ENCODE measurements at regions not wholly inside any gene's neighbourhood (a gene's known extent, or its start where the extent isn't known, plus 50 kb on each side); places are given as distances from the start of the nearest gene placed in this dataset.

DNA sequence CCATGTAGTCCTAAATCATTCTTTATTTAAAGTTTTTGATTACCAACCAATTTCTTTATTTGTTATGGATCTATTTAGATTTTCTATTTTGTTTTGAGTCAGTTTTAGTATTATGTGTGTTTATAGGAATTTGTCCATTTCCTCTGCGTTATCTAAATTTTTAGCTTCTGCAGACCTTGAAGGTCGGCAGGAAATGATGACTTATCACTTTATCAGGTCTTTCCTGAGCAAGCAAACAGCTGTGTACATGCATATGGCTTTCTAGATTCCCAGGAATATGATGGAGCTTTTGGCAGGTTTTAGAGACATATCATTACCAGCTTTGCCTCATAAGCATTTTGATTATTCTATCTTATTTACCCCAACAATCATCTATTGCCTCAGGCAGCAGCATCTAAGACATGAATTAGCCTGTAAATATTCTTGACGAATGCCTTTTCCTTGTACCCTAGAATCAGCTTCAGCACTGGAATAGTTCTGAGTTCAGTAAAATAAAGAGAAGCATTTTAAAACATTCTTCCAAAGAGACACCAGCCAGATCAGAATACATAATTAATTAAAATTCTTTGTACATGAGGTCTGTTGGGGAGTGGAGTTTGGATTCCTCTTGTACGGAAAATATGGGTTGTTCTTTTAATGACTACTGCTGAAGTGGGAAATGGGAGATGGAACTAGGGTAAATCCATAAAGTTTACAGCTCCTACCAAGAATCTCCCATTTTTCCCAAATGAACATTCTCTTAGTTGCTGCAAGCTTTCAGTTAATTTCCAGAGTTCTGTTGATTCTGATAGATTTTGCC is 408.8 kb upstream of the SEMA3C start:
- no peak overlapping the region for H3K27ac ChIP-seq (ENCODE audit: low read depth, low read length)
- no peaks in the 10 kb centered on the region for H3K27me3 ChIP-seq (ENCODE audit: control insufficient read depth, insufficient read depth, low read length)
- no peaks in the 10 kb centered on the region for H3K36me3 ChIP-seq (ENCODE audit: control insufficient read depth, insufficient read depth, low read length)
- no peaks in the 10 kb centered on the region for H3K4me1 ChIP-seq (ENCODE audit: control insufficient read depth, insufficient read depth, low read length)
- H3K9me3 ChIP-seq (ENCODE audit: control insufficient read depth, insufficient read depth, low read depth, low read length), result no peaks in the 10 kb centered on the region
- no peak overlapping the region for H3K4me3 ChIP-seq (ENCODE audit: low read depth, low read length)
- no peak overlapping the region for H3K9ac ChIP-seq (ENCODE audit: low read length)

DNA sequence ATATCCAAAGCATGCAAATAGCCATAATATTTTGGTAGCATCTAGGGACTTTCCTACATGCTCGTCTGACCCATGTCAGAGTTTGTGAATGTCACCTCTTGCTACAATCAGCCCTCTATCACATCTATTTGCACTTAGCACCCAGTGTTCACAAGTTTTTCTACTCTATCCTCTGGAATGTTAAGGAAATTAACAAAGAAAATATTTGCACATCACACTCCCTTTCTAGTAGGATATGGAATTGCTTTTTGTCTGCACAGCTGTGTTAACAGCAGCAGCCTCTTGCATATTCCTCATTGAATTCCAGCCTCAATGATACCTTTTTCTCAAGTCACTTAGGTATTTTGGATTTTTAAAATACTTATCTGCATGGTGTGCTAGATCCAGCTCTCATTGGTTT is 403.1 kb upstream of the SEMA3C start:
- no peak overlapping the region for H3K9ac ChIP-seq (ENCODE audit: low read length)
- no peaks in the 10 kb centered on the region for H3K4me1 ChIP-seq (ENCODE audit: control insufficient read depth, insufficient read depth, low read length)
- H3K27ac ChIP-seq (ENCODE audit: low read depth, low read length), result no peak overlapping the region
- H3K36me3 ChIP-seq (ENCODE audit: control insufficient read depth, insufficient read depth, low read length), result no peaks in the 10 kb centered on the region
- no peak overlapping the region for H3K4me3 ChIP-seq (ENCODE audit: low read depth, low read length)
- no peaks in the 10 kb centered on the region for H3K27me3 ChIP-seq (ENCODE audit: control insufficient read depth, insufficient read depth, low read length)
- H3K9me3 ChIP-seq (ENCODE audit: control insufficient read depth, insufficient read depth, low read depth, low read length), result no peaks in the 10 kb centered on the region

DNA sequence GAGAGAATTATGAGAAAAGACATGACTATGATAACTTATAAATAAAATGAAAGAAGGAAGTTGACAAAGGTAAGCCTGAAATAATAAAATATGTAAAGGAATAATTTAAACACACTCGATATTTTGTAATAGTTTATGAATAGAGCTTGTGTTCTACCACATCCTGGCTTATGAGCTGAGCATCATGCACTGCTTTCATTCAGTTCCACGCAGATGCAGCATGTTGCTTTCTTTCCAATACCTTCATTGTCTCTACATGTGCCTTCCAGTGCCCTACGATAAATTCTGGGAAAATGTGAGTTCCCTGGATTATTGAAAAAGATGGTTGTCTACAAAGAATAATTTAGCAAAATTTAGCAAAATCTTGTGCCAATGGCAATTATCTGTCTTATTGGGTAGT is 398.9 kb upstream of the SEMA3C start:
- Histone ChIP-seq H3K4me3 (ENCODE audit: low read depth, low read length) (no peak overlapping the region), H3K36me3 (ENCODE audit: control insufficient read depth, insufficient read depth, low read length) (no peaks in the 10 kb centered on the region), H3K27ac (ENCODE audit: low read depth, low read length) (no peak overlapping the region), H3K9ac (ENCODE audit: low read length) (no peak overlapping the region), H3K9me3 (ENCODE audit: control insufficient read depth, insufficient read depth, low read depth, low read length) (no peaks in the 10 kb centered on the region), H3K4me1 (ENCODE audit: control insufficient read depth, insufficient read depth, low read length) (no peaks in the 10 kb centered on the region), H3K27me3 (ENCODE audit: control insufficient read depth, insufficient read depth, low read length) (no peaks in the 10 kb centered on the region)

DNA sequence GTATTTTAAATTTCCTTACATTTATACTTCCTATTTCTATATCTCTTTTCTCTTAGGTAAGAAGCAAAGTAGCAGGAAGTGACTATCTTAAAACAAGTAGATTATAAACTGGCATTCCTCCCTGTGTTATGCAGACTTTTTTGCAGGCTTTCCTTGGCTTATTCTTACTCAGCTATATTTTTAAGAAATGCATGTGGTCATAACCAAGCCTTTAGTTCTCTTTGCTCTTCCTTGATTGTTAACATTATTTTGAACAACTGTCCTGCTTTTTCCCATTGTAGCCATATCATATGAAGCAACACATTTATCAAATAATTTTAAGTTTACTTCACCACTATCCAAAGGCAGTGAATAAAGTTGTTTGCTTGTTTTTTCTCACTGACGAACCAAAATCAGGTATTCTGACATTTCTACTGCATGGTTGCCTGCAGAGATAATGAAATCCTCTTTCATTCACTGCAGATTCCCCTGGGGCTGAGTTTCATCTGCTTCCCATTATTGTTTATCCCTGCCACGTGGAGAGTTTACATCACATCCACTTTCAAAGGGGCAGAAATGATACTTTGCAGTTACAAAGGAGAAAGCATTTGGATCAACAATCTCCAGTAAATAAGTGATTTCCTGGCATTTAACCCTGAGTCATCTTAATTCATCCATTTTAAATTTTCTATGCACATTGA is 389.9 kb upstream of the SEMA3C start:
- Histone ChIP-seq H3K27ac (ENCODE audit: low read depth, low read length) (no peak overlapping the region), H3K27me3 (ENCODE audit: control insufficient read depth, insufficient read depth, low read length) (no peaks in the 10 kb centered on the region), H3K4me3 (ENCODE audit: low read depth, low read length) (no peak overlapping the region), H3K9me3 (ENCODE audit: control insufficient read depth, insufficient read depth, low read depth, low read length) (no peaks in the 10 kb centered on the region), H3K4me1 (ENCODE audit: control insufficient read depth, insufficient read depth, low read length) (no peaks in the 10 kb centered on the region), H3K9ac (ENCODE audit: low read length) (no peak overlapping the region), H3K36me3 (ENCODE audit: control insufficient read depth, insufficient read depth, low read length) (no peaks in the 10 kb centered on the region)

DNA sequence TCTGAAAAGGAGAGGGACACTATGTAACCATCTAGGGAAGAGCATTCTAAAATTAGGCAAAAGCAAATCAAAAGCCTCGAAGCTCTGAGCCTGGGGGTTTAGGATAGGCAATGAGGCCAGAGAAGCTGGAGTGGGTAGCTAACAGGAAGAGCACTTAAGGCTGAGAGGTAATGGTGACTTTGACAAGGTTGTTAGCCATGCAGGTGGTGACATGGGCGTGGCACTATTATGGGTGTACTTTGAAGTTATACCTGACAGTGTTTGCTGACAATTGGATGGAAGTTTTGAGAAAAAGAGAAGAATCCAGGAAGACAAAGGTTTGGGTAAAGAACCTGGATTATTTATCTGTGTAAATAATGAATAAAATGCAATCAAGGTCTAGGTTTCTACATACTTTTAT is 383.0 kb upstream of the SEMA3C start:
- Histone ChIP-seq H3K4me1 (ENCODE audit: control insufficient read depth, insufficient read depth, low read length) (no peaks in the 10 kb centered on the region), H3K27ac (ENCODE audit: low read depth, low read length) (no peak overlapping the region), H3K36me3 (ENCODE audit: control insufficient read depth, insufficient read depth, low read length) (no peaks in the 10 kb centered on the region)

DNA sequence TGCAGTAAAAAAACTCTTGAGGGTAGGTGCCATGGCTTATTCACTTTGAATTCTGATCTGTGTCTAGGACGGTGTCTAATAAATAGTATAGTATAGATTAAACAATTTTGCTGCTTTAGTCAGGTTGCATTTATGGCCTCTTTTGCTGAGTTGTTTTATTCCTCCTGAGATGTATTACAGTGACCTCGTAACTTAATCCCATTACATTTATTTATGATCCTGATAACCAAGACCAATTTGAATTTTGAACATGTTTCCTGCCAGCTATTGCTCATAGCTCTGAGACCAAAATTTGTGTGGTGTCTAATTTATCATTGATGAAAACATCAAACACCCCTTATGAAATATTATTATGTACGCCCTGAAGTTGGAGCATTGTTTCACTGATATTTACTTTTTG is 381.9 kb upstream of the SEMA3C start:
- H3K27me3 ChIP-seq (ENCODE audit: control insufficient read depth, insufficient read depth, low read length), result no peaks in the 10 kb centered on the region
- no peaks in the 10 kb centered on the region for H3K4me1 ChIP-seq (ENCODE audit: control insufficient read depth, insufficient read depth, low read length)
- H3K9me3 ChIP-seq (ENCODE audit: control insufficient read depth, insufficient read depth, low read depth, low read length), result no peaks in the 10 kb centered on the region
- H3K9ac ChIP-seq (ENCODE audit: low read length), result no peak overlapping the region
- H3K36me3 ChIP-seq (ENCODE audit: control insufficient read depth, insufficient read depth, low read length), result no peaks in the 10 kb centered on the region
- H3K4me3 ChIP-seq (ENCODE audit: low read depth, low read length), result no peak overlapping the region
- no peak overlapping the region for H3K27ac ChIP-seq (ENCODE audit: low read depth, low read length)

More for the DNA sequence above, 383.0 kb upstream of the SEMA3C start:
- Histone ChIP-seq H3K9me3 (ENCODE audit: control insufficient read depth, insufficient read depth, low read depth, low read length) (no peaks in the 10 kb centered on the region), H3K9ac (ENCODE audit: low read length) (no peak overlapping the region), H3K27me3 (ENCODE audit: control insufficient read depth, insufficient read depth, low read length) (no peaks in the 10 kb centered on the region), H3K4me3 (ENCODE audit: low read depth, low read length) (no peak overlapping the region)

DNA sequence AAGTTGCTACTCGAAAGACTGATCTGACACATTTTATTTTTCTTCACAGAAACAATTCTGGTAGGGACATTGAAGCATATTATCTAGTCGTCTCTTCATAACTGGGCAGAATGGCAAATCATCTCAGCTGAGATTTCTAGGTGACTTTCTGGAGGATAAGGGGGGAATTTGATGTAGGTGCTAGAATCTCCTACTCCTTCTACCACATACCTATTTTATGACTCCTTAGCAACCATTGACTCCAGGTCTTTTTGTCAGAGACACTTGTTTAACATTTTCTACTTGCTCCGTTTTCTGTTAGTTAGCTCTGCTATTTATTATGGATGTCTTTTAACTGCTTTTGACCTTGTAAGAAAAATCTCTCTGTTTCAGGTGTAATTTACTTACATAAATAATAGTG is 380.9 kb upstream of the SEMA3C start:
- Histone ChIP-seq H3K9me3 (ENCODE audit: control insufficient read depth, insufficient read depth, low read depth, low read length) (no peaks in the 10 kb centered on the region), H3K27ac (ENCODE audit: low read depth, low read length) (no peak overlapping the region), H3K27me3 (ENCODE audit: control insufficient read depth, insufficient read depth, low read length) (no peaks in the 10 kb centered on the region), H3K9ac (ENCODE audit: low read length) (no peak overlapping the region), H3K4me1 (ENCODE audit: control insufficient read depth, insufficient read depth, low read length) (no peaks in the 10 kb centered on the region), H3K4me3 (ENCODE audit: low read depth, low read length) (no peak overlapping the region), H3K36me3 (ENCODE audit: control insufficient read depth, insufficient read depth, low read length) (no peaks in the 10 kb centered on the region)

DNA sequence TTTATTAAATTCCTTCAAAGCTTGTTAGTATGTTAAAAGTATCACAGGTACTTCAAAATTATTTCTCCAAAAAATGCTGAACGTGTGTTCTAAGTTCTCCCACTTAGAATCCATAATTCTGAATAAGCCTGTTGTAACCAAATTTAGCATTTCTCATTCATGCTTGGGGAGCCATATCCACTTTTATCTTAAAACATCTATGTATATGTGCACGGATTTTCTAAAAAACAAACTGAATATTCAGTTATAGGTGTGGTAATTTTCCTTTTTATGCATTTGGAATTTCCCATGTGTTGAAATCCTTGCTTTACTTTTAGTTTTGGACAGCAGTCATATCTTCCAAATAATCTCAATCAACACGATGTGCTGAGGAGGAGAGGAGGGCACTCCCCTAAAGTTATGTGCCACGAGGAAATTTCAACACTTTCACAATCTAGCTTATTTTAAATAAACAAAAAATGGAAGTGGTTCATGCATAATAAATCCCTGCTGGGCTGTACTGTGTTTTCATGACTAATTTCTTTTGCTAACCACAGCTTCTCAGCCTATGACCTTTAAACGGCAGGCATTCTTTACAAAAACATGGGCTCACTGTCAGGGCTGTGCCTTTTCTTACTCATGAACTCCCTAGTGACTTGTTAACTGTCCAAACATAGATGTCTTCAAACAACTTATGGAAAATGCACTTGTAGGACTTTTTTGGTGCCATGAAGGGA is 380.3 kb upstream of the SEMA3C start:
- H3K4me3 ChIP-seq (ENCODE audit: low read depth, low read length), result no peak overlapping the region
- H3K4me1 ChIP-seq (ENCODE audit: control insufficient read depth, insufficient read depth, low read length), result no peaks in the 10 kb centered on the region
- H3K27ac ChIP-seq (ENCODE audit: low read depth, low read length), result no peak overlapping the region
- no peaks in the 10 kb centered on the region for H3K9me3 ChIP-seq (ENCODE audit: control insufficient read depth, insufficient read depth, low read depth, low read length)
- no peaks in the 10 kb centered on the region for H3K27me3 ChIP-seq (ENCODE audit: control insufficient read depth, insufficient read depth, low read length)
- H3K36me3 ChIP-seq (ENCODE audit: control insufficient read depth, insufficient read depth, low read length), result no peaks in the 10 kb centered on the region
- no peak overlapping the region for H3K9ac ChIP-seq (ENCODE audit: low read length)

DNA sequence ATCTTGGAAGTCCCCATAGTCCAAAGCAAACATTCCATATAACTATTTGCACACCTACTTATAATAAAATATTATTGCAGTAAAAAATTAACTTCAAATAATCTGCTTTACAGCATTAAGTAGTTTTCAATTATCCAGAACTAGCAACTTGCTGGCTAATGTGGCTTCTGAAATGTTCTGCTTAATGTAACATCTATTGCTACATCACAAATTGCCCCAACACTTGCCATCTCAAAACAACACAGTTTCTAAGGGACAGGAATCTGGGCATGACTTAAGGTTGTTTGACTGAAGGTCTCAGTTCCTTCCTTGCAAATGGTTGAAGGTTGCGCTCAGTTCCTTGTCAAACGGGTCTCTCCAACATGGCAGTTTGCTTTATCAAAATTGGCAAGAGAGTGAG is 378.5 kb upstream of the SEMA3C start:
- Histone ChIP-seq H3K27ac (ENCODE audit: low read depth, low read length) (no peak overlapping the region), H3K9ac (ENCODE audit: low read length) (no peak overlapping the region), H3K9me3 (ENCODE audit: control insufficient read depth, insufficient read depth, low read depth, low read length) (no peaks in the 10 kb centered on the region), H3K4me3 (ENCODE audit: low read depth, low read length) (no peak overlapping the region), H3K4me1 (ENCODE audit: control insufficient read depth, insufficient read depth, low read length) (no peaks in the 10 kb centered on the region), H3K27me3 (ENCODE audit: control insufficient read depth, insufficient read depth, low read length) (no peaks in the 10 kb centered on the region), H3K36me3 (ENCODE audit: control insufficient read depth, insufficient read depth, low read length) (no peaks in the 10 kb centered on the region)

DNA sequence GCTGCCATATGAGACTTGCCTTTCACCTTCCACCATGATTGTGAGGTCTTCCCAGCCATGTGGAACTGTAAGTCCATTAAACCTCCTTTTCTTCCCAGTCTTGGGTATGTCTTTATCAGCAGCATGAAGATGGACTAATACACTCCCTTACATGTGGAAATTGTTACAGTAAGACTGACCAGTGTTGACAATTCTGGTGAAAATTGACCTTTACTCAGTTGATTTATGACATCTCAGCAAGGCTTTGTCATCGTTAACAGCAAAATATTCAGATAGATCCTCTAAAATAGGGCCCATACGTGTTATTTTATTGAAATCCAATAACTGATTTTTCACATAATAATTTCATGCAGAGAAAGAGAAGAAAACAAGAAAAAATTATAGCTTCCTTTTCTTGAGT is 377.9 kb upstream of the SEMA3C start:
- Histone ChIP-seq H3K9me3 (ENCODE audit: control insufficient read depth, insufficient read depth, low read depth, low read length) (no peaks in the 10 kb centered on the region), H3K27me3 (ENCODE audit: control insufficient read depth, insufficient read depth, low read length) (no peaks in the 10 kb centered on the region), H3K4me3 (ENCODE audit: low read depth, low read length) (no peak overlapping the region), H3K9ac (ENCODE audit: low read length) (no peak overlapping the region), H3K36me3 (ENCODE audit: control insufficient read depth, insufficient read depth, low read length) (no peaks in the 10 kb centered on the region), H3K27ac (ENCODE audit: low read depth, low read length) (no peak overlapping the region), H3K4me1 (ENCODE audit: control insufficient read depth, insufficient read depth, low read length) (no peaks in the 10 kb centered on the region)

DNA sequence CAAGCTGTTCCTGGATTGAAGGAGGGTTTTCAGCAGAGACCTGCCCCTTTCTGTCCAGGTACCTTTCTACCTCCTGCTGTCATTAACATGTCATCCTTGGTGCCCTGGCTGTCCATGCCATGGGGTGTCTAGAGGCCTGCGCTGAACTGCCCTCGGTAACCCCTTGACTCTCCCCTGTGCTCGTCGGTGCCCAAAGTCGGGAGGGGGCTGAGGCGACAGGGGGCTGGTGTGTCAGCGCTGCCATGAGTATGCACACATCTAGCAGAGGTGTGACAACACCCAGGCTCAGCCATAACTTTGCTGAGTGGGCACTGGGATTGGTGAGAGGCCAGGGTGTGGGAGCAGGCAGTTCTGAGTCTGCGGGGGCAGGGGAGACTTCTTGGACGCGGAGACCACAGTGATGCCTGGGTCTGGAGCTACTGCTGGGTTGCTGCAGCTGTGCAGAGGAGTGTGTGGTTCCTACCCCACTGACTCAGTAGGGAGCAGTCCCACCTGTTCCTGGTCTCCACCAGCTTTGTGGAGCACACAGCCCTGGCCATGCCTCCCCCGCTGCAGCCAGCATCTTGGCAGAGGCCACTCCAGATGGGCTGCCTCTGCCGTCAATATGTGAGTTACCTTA is 376.2 kb upstream of the SEMA3C start:
- Histone ChIP-seq H3K36me3 (ENCODE audit: control insufficient read depth, insufficient read depth, low read length) (no peaks in the 10 kb centered on the region), H3K27ac (ENCODE audit: low read depth, low read length) (no peak overlapping the region), H3K9me3 (ENCODE audit: control insufficient read depth, insufficient read depth, low read depth, low read length) (no peaks in the 10 kb centered on the region), H3K4me1 (ENCODE audit: control insufficient read depth, insufficient read depth, low read length) (no peaks in the 10 kb centered on the region), H3K9ac (ENCODE audit: low read length) (no peak overlapping the region), H3K27me3 (ENCODE audit: control insufficient read depth, insufficient read depth, low read length) (no peaks in the 10 kb centered on the region), H3K4me3 (ENCODE audit: low read depth, low read length) (no peak overlapping the region)

All from HUES6 (cell line).